A673 (cell line): ENCODE measurements at regions not wholly inside any gene's neighbourhood (a gene's known extent, or its start where the extent isn't known, plus 50 kb on each side); places are given as distances from the start of the nearest gene placed in this dataset.

ENCODE experiments used
- EZH2 ChIP-seq: fragments of 200-600 bp; sonication (generic); IDR thresholded peaks from 2 replicates; pipeline ENCODE4 v1.6.1; 2017; ENCODE audit warnings: borderline replicate concordance, low read depth, mild to moderate bottlenecking, mixed read lengths, antibody characterized with exemption, low read length; ENCODE audit not compliant: poor library complexity, severe bottlenecking
- TF ChIP-seq, protein P1 (sequence below): fragments of 300-800, 200-600 bp; sonication (generic); conservative IDR thresholded peaks from 2 replicates; pipeline ENCODE4 v1.5.1; 2017; ENCODE audit warnings: low read depth, mild to moderate bottlenecking, antibody characterized with exemption, low read length, moderate library complexity, mixed read lengths

DNA sequence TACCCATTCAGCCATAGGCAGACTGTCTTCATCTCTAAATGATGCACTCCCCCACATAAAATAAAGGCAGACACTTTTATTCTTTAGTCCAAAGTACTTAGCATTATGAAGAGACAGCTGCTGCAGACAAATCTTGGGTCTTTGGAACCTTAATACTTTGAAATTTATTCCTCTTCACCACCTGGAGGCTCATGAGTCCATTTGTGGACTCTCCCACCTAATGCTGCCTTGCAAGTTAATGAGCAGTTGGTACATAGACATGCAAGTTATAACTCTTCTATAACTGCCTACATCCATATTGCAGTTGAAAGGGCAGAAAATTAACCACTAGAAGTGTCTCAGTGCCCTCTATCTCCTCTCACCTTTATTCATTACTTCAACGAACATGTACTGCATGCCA, 118.6 kb upstream of the CPEB2 start:
- TF ChIP-seq, protein P1, sequence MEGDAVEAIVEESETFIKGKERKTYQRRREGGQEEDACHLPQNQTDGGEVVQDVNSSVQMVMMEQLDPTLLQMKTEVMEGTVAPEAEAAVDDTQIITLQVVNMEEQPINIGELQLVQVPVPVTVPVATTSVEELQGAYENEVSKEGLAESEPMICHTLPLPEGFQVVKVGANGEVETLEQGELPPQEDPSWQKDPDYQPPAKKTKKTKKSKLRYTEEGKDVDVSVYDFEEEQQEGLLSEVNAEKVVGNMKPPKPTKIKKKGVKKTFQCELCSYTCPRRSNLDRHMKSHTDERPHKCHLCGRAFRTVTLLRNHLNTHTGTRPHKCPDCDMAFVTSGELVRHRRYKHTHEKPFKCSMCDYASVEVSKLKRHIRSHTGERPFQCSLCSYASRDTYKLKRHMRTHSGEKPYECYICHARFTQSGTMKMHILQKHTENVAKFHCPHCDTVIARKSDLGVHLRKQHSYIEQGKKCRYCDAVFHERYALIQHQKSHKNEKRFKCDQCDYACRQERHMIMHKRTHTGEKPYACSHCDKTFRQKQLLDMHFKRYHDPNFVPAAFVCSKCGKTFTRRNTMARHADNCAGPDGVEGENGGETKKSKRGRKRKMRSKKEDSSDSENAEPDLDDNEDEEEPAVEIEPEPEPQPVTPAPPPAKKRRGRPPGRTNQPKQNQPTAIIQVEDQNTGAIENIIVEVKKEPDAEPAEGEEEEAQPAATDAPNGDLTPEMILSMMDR, result no peak
- no peak for TF ChIP-seq EZH2
